Liver (tissue), 8 donors: ENCODE measurements at regions not wholly inside any gene's neighbourhood (a gene's known extent, or its start where the extent isn't known, plus 50 kb on each side); places are given as distances from the start of the nearest gene placed in this dataset.

Source experiments
- DNase-seq: peaks from one replicate; pipeline ENCODE4 v3.0.0-alpha.2; 2017; ENCODE audit warnings: low spot score
- H3K27ac ChIP-seq, 2 donors: one replicate each; pipeline ENCODE4 v1.7.0; 2013; ENCODE audit warnings: inconsistent platforms in 2 of 2, low read length in 2 of 2, control low read depth in 1 of 2, low read depth in 1 of 2, mild to moderate bottlenecking in 1 of 2
- H3K27me3 ChIP-seq, 4 donors: one replicate each; pipeline versions ENCODE4 v1.6.1 to v1.7.0; 2013; ENCODE audit warnings: low read length in 3 of 4, inconsistent platforms in 1 of 4, mild to moderate bottlenecking in 1 of 4, moderate library complexity in 1 of 4; ENCODE audit not compliant: control insufficient read depth in 4 of 4, insufficient read depth in 4 of 4
- H3K36me3 ChIP-seq, 4 donors: one replicate each; pipeline versions ENCODE4 v1.6.1 to v1.7.0; 2013; ENCODE audit warnings: low read length in 3 of 4, mild to moderate bottlenecking in 3 of 4, low read depth in 1 of 4, moderate library complexity in 1 of 4; ENCODE audit not compliant: control insufficient read depth in 4 of 4, insufficient read depth in 3 of 4
- H3K4me1 ChIP-seq, 4 donors: one replicate each; pipeline versions ENCODE4 v1.6.1 to v1.7.0; 2013; ENCODE audit warnings: low read length in 3 of 4, mild to moderate bottlenecking in 3 of 4, moderate library complexity in 1 of 4; ENCODE audit not compliant: control insufficient read depth in 4 of 4, insufficient read depth in 4 of 4
- H3K4me3 ChIP-seq, 3 donors: one replicate each; pipeline versions ENCODE4 v1.6.1 to v1.7.0; 2013; ENCODE audit warnings: low read length in 3 of 3, control low read depth in 1 of 3, low read depth in 1 of 3, mild to moderate bottlenecking in 1 of 3
- H3K9ac ChIP-seq, 2 donors: one replicate each; pipeline ENCODE4 v1.7.0; 2013; ENCODE audit warnings: low read length in 2 of 2, mild to moderate bottlenecking in 2 of 2, moderate library complexity in 2 of 2, control low read depth in 1 of 2, low read depth in 1 of 2
- H3K9me3 ChIP-seq, 4 donors: one replicate each; pipeline versions ENCODE4 v1.6.1 to v1.7.0; 2013; ENCODE audit warnings: low read length in 3 of 4; ENCODE audit not compliant: control insufficient read depth in 4 of 4
- ATF3 ChIP-seq: IDR thresholded peaks from 2 replicates; pipeline ENCODE4 v1.6.1; 2016; ENCODE audit warnings: antibody characterized with exemption
- CTCF ChIP-seq: fragments of 150-350 bp; IDR thresholded peaks from 2 replicates; pipeline ENCODE4 v1.5.1; 2017; ENCODE audit warnings: improper control_type of control experiment, low read depth, low read length; ENCODE audit not compliant: missing input control
- EGR1 ChIP-seq, 2 donors: IDR thresholded peaks; 2 replicates each; pipeline ENCODE4 v1.6.1; 2016 to 2018; ENCODE audit warnings: antibody characterized with exemption in 2 of 2, low read depth in 2 of 2
- FOXA1 ChIP-seq: IDR thresholded peaks from 2 replicates; pipeline ENCODE4 v1.6.1; 2016; ENCODE audit warnings: antibody characterized with exemption
- FOXA2 ChIP-seq: IDR thresholded peaks from 2 replicates; pipeline ENCODE4 v1.6.1; 2016; ENCODE audit warnings: antibody characterized with exemption
- GABPA ChIP-seq, 2 donors: IDR thresholded peaks in 1 of 2; conservative IDR thresholded peaks in 1 of 2; 2 replicates each; pipeline ENCODE4 v1.6.1; 2016; ENCODE audit warnings: antibody characterized with exemption in 2 of 2, mild to moderate bottlenecking in 1 of 2, moderate library complexity in 1 of 2
- HNF4A ChIP-seq, 2 donors: conservative IDR thresholded peaks; 2 replicates each; pipeline ENCODE4 v1.6.1; 2016; ENCODE audit warnings: antibody characterized with exemption in 2 of 2, mild to moderate bottlenecking in 2 of 2
- HNF4G ChIP-seq: IDR thresholded peaks from 2 replicates; pipeline ENCODE4 v1.6.1; 2016; ENCODE audit warnings: antibody characterized with exemption
- JUND ChIP-seq, 2 donors: IDR thresholded peaks; 2 replicates each; pipeline ENCODE4 v1.6.1; 2016; ENCODE audit warnings: antibody characterized with exemption in 2 of 2
- MAX ChIP-seq: IDR thresholded peaks from 2 replicates; pipeline ENCODE4 v1.6.1; 2016; ENCODE audit warnings: antibody characterized with exemption
- NR2F2 ChIP-seq: IDR thresholded peaks from 2 replicates; pipeline ENCODE4 v1.6.1; 2016; ENCODE audit warnings: antibody characterized with exemption
- RAD21 ChIP-seq, 2 donors: IDR thresholded peaks; 2 replicates each; pipeline ENCODE4 v1.6.1; 2016; ENCODE audit warnings: antibody characterized with exemption in 2 of 2, mild to moderate bottlenecking in 2 of 2
- REST ChIP-seq: IDR thresholded peaks from 2 replicates; pipeline ENCODE4 v1.6.1; 2016; ENCODE audit warnings: antibody characterized with exemption, mild to moderate bottlenecking
- RXRA ChIP-seq, 2 donors: IDR thresholded peaks; 2 replicates each; pipeline ENCODE4 v1.6.1; 2017 to 2018; ENCODE audit warnings: antibody characterized with exemption in 2 of 2, mild to moderate bottlenecking in 1 of 2
- SP1 ChIP-seq: IDR thresholded peaks from 2 replicates; pipeline ENCODE4 v1.6.1; 2018; ENCODE audit warnings: antibody characterized with exemption, mild to moderate bottlenecking
- TAF1 ChIP-seq: conservative IDR thresholded peaks from 2 replicates; pipeline ENCODE4 v1.6.1; 2016; ENCODE audit warnings: antibody characterized with exemption, mild to moderate bottlenecking
- YY1 ChIP-seq: IDR thresholded peaks from 2 replicates; pipeline ENCODE4 v1.6.1; 2016; ENCODE audit warnings: antibody characterized with exemption, mild to moderate bottlenecking
- WGBS: extraction: QIAGEN DNeasy Blood & Tissue Kit; methylation state at CpG from one replicate; pipeline ENCODE4 v1.1.7; 2013; 5-methylcytosine and 5-hydroxymethylcytosine counted together
- TF ChIP-seq, protein P1 (sequence below): IDR thresholded peaks from 2 replicates; pipeline ENCODE4 v1.6.1; 2016; ENCODE audit warnings: antibody characterized with exemption
- donor health status: healthy.
- donor health status: healthy.
- donor health status: healthy.
- donor health status: healthy.
- donor health status: healthy.

DNA sequence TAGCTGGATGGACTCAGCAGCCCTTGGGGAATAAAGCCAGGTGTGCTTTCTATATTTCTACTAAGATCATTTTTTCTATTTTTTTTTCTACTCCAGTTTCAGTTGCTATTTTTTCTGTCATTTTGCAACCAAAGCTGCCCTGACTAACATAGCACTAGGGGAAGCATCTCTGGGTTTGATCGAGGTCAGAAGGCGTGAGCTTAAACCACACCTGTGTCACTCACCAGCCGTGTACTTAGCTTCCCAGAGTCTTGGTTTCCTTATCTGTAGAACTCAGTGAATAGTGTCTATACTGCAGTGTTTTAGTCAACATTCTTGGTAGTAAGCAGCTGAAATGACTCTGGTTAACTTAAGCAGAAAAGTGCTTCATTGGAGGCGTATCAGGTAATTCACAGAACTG, 489.6 kb upstream of the SPRED2 start:
- TF ChIP-seq GABPA (IDR thresholded peaks at IDR 0.05 in 1 of 2, conservative IDR thresholded peaks at IDR 0.05 in 1 of 2) = no peak
- TF ChIP-seq MAX = no peak
- no peak for TF ChIP-seq HNF4A (conservative IDR thresholded peaks at IDR 0.05)
- no peak for TF ChIP-seq RXRA (IDR thresholded peaks at IDR 0.05)
- TF ChIP-seq JUND (IDR thresholded peaks at IDR 0.05) = no peak
- TF ChIP-seq FOXA2 = no peak
- TF ChIP-seq RAD21 (IDR thresholded peaks at IDR 0.05) = no peak
- TF ChIP-seq TAF1 = no peak
- TF ChIP-seq, protein P1, sequence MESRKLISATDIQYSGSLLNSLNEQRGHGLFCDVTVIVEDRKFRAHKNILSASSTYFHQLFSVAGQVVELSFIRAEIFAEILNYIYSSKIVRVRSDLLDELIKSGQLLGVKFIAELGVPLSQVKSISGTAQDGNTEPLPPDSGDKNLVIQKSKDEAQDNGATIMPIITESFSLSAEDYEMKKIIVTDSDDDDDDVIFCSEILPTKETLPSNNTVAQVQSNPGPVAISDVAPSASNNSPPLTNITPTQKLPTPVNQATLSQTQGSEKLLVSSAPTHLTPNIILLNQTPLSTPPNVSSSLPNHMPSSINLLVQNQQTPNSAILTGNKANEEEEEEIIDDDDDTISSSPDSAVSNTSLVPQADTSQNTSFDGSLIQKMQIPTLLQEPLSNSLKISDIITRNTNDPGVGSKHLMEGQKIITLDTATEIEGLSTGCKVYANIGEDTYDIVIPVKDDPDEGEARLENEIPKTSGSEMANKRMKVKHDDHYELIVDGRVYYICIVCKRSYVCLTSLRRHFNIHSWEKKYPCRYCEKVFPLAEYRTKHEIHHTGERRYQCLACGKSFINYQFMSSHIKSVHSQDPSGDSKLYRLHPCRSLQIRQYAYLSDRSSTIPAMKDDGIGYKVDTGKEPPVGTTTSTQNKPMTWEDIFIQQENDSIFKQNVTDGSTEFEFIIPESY = no peak
- no peak for TF ChIP-seq CTCF
- TF ChIP-seq ATF3 = no peak
- TF ChIP-seq YY1 = no peak
- TF ChIP-seq SP1 = no peak
- TF ChIP-seq FOXA1 = no peak
- TF ChIP-seq NR2F2 = no peak
- no peak for TF ChIP-seq EGR1 (IDR thresholded peaks at IDR 0.05; ENCODE audit: low read depth in 2 of 2)
- no peak for TF ChIP-seq HNF4G
- WGBS = 77% methylated on average over 4 of the region's 4 CpGs
- Histone ChIP-seq H3K27me3 (no peaks in the 10 kb centered on the region), H3K27ac (no peak overlapping the region), H3K9me3 (no peaks in the 10 kb centered on the region), H3K4me1 (peaks cover 0 to 18% (median 9%) of the 10 kb centered on the region in 4 donors), H3K36me3 (no peaks in the 10 kb centered on the region), H3K9ac (no peak overlapping the region), H3K4me3 (no peak overlapping the region)
- DNase-seq = no peak

DNA sequence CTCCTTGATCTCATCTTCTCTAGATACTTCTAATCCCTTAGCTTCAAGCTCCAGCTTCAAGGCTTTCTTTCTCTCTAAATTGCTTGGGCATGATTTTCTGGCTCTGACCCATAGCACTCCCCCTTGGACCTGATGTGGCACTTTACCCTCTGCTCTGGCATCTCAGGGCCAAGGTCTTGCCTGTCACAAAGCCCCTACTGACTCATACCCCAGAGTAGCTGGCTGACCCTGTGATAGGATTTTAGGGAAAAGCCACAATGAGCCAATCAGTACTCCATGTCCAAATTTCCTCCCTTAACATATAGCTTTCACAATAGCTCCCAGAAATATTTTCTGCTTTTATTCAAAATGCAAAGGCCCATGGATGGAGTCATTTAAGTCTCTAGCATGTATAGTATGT, 488.7 kb upstream of the SPRED2 start:
- H3K27ac ChIP-seq = no peak overlapping the region
- no peaks in the 10 kb centered on the region for H3K9me3 ChIP-seq
- H3K9ac ChIP-seq = no peak overlapping the region
- H3K4me3 ChIP-seq = no peak overlapping the region
- no peaks in the 10 kb centered on the region for H3K36me3 ChIP-seq
- no peak for TF ChIP-seq FOXA2
- TF ChIP-seq TAF1 = no peak
- no peak for TF ChIP-seq SP1
- no peak for TF ChIP-seq JUND (IDR thresholded peaks at IDR 0.05)
- TF ChIP-seq, protein P1 = no peak
- no peak for TF ChIP-seq REST
- TF ChIP-seq HNF4G = no peak
- no peak for TF ChIP-seq NR2F2
- no peak for TF ChIP-seq FOXA1
- TF ChIP-seq YY1 = no peak
- TF ChIP-seq GABPA (IDR thresholded peaks at IDR 0.05 in 1 of 2, conservative IDR thresholded peaks at IDR 0.05 in 1 of 2) = no peak
- no peak for TF ChIP-seq ATF3
- no peak for TF ChIP-seq RXRA (IDR thresholded peaks at IDR 0.05)
- no peak for TF ChIP-seq MAX
- no peak for TF ChIP-seq HNF4A (conservative IDR thresholded peaks at IDR 0.05)
- TF ChIP-seq RAD21 (IDR thresholded peaks at IDR 0.05) = no peak
- H3K27me3 ChIP-seq = no peaks in the 10 kb centered on the region
- peaks cover 0 to 18% (median 9%) of the 10 kb centered on the region in 4 donors for H3K4me1 ChIP-seq
- DNase-seq = no peak
